Stomach (tissue), 4 donors: ENCODE measurements at regions not wholly inside any gene's neighbourhood (a gene's known extent, or its start where the extent isn't known, plus 50 kb on each side); places are given as distances from the start of the nearest gene placed in this dataset.

Experiments used
- CTCF ChIP-seq, 7 experiments: fragments of 450-650 bp in 4 of 7; fragments of 200-600 bp in 3 of 7; sonication (generic) in 3 of 7; IDR thresholded peaks; one replicate each; pipeline ENCODE4 v1.5.1; 2016 to 2019; ENCODE audit warnings: antibody characterized with exemption in 7 of 7, control low read depth in 2 of 7, mild to moderate bottlenecking in 1 of 7
- EP300 ChIP-seq: sonication (generic); formaldehyde crosslinking; IDR thresholded peaks from one replicate; pipeline ENCODE4 v1.6.1; 2017; ENCODE audit warnings: antibody characterized with exemption
- POLR2A ChIP-seq, 4 donors: fragments of 450-650 bp; IDR thresholded peaks; one replicate each; pipeline ENCODE4 v1.6.1; 2016; ENCODE audit warnings: antibody characterized with exemption in 4 of 4, control low read depth in 2 of 4, mild to moderate bottlenecking in 1 of 4, moderate library complexity in 1 of 4
- POLR2AphosphoS5 ChIP-seq, 3 donors: sonication (generic); formaldehyde crosslinking; IDR thresholded peaks; one replicate each; pipeline ENCODE4 v1.6.1; 2016; ENCODE audit warnings: antibody characterized with exemption in 3 of 3

GRCh38 chr2:60379684-60380083 lies 173.8 kb downstream of the BCL11A start:
- TF ChIP-seq POLR2A (IDR thresholded peaks at IDR 0.05) (no peak), CTCF (IDR thresholded peaks at IDR 0.05) (no peak), POLR2AphosphoS5 (IDR thresholded peaks at IDR 0.05) (no peak), EP300 (no peak)
